GM19452 (cell line): ENCODE measurements at regions not wholly inside any gene's neighbourhood (a gene's known extent, or its start where the extent isn't known, plus 50 kb on each side); places are given as distances from the start of the nearest gene placed in this dataset.

Experiments used
- ATAC-seq: cut with Tn5 transposase; IDR thresholded peaks from one replicate; pipeline ENCODE4 v1.9.1; 2021; ENCODE audit not compliant: unreplicated experiment

- no peak for ATAC-seq
Measured at GRCh38 chr14:85291731-85292130, 238.2 kb upstream of the FLRT2 start.

- no peak for ATAC-seq
Measured at GRCh38 chr14:85293612-85294234, 236.2 kb upstream of the FLRT2 start.

- ATAC-seq = no peak
Measured at GRCh38 chr14:85295318-85295717, 234.6 kb upstream of the FLRT2 start.

- ATAC-seq = no peak
Measured at GRCh38 chr14:85296456-85297210, 233.3 kb upstream of the FLRT2 start.

GRCh38 chr14:85300107-85300506 lies 229.8 kb upstream of the FLRT2 start:
- ATAC-seq = no peak

- no peak for ATAC-seq
Measured at GRCh38 chr14:85301506-85301905, 228.4 kb upstream of the FLRT2 start.

- no peak for ATAC-seq
Measured at GRCh38 chr14:85306024-85306423, 223.9 kb upstream of the FLRT2 start.

- no peak for ATAC-seq
Measured at GRCh38 chr14:85308531-85309300, 221.2 kb upstream of the FLRT2 start.

- no peak for ATAC-seq
Measured at GRCh38 chr14:85310491-85311272, 219.3 kb upstream of the FLRT2 start.

- ATAC-seq = no peak
Measured at GRCh38 chr14:85313560-85314207, 216.3 kb upstream of the FLRT2 start.

GRCh38 chr14:85315290-85315689 lies 214.7 kb upstream of the FLRT2 start:
- ATAC-seq = no peak

- no peak for ATAC-seq
Measured at GRCh38 chr14:85315733-85316290, 214.1 kb upstream of the FLRT2 start.

GRCh38 chr14:85316701-85317410 lies 213.1 kb upstream of the FLRT2 start:
- ATAC-seq = no peak

- no peak for ATAC-seq
Measured at GRCh38 chr14:85317491-85318021, 212.4 kb upstream of the FLRT2 start.

- no peak for ATAC-seq
Measured at GRCh38 chr14:85319101-85319500, 210.8 kb upstream of the FLRT2 start.

- ATAC-seq = no peak
Measured at GRCh38 chr14:85319998-85320630, 209.8 kb upstream of the FLRT2 start.

- no peak for ATAC-seq
Measured at GRCh38 chr14:85325134-85326017, 204.6 kb upstream of the FLRT2 start.

- ATAC-seq = no peak
Measured at GRCh38 chr14:85332401-85332800, 197.5 kb upstream of the FLRT2 start.
